Breast epithelium (tissue), 3 donors: ENCODE measurements at regions not wholly inside any gene's neighbourhood (a gene's known extent, or its start where the extent isn't known, plus 50 kb on each side); places are given as distances from the start of the nearest gene placed in this dataset.

Experiments used
- CTCF ChIP-seq, 3 donors: fragments of 450-650 bp; IDR thresholded peaks; one replicate each; pipeline ENCODE4 v1.5.1; 2016 to 2017; ENCODE audit warnings: antibody characterized with exemption in 3 of 3, mild to moderate bottlenecking in 3 of 3, moderate library complexity in 3 of 3
- POLR2A ChIP-seq: fragments of 450-650 bp; IDR thresholded peaks from one replicate; pipeline ENCODE4 v1.6.1; 2016; ENCODE audit warnings: antibody characterized with exemption, mild to moderate bottlenecking, moderate library complexity
- POLR2AphosphoS5 ChIP-seq, 3 donors: sonication (generic); formaldehyde crosslinking; IDR thresholded peaks; one replicate each; pipeline ENCODE4 v1.6.1; 2017; ENCODE audit warnings: antibody characterized with exemption in 3 of 3

DNA sequence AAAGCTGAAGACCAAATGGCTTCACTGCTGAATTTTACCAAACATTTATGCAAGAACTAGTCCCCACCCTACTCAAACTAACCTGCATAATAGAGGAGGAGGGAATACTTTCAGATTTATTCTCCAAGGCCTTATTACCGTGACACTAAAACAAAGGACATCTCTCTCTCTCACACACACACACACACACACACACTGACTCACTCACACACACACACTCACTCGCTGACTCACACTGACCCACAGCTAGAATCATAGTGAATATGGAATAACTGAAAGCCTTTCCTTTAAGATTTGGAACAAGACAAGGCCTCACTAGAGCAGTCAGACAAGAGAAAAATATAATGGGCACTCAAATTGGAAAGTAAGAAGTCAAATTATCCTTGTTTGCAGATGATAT is 1014.1 kb downstream of the TMTC2 start:
- TF ChIP-seq CTCF (IDR thresholded peaks at IDR 0.05): no peak
- TF ChIP-seq POLR2AphosphoS5 (IDR thresholded peaks at IDR 0.05): no peak
- TF ChIP-seq POLR2A: no peak
